ENCODE measurements at regions not wholly inside any gene's neighbourhood (a gene's known extent, or its start where the extent isn't known, plus 50 kb on each side); places are given as distances from the start of the nearest gene placed in this dataset.

DNA sequence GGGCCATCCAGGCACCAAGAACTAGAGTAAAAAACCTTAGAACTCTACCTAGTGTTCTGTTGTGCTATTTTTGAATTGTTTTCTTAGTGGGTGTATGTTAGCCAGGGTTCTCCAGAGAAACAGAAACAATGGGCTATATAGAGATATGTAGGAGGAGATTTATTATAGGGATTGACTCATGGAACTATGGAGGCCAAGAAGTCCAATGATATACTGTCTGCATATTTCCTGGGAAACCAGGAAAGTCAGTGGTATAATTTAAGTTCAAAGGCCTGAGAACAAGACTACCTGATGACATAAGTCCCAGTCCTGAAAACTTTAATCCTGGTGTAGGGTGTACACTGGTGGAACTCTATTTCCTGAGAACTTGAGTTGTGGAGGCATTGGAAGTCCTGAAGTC is 108.7 kb upstream of the ACVR1 start:
- no peak for DNase-seq (ENCODE audit: low read depth in 1 of 2, low spot score in 1 of 2)
- H3K4me3 ChIP-seq (replicated peaks; ENCODE audit: insufficient read depth, low read length) = no peak overlapping the region
- TF ChIP-seq SPI1 (IDR thresholded peaks at IDR 0.05; ENCODE audit: borderline replicate concordance, low read depth) (no peak), POLR2AphosphoS5 (IDR thresholded peaks at IDR 0.05; ENCODE audit: low read depth) (no peak)
- TF ChIP-seq, protein P1, sequence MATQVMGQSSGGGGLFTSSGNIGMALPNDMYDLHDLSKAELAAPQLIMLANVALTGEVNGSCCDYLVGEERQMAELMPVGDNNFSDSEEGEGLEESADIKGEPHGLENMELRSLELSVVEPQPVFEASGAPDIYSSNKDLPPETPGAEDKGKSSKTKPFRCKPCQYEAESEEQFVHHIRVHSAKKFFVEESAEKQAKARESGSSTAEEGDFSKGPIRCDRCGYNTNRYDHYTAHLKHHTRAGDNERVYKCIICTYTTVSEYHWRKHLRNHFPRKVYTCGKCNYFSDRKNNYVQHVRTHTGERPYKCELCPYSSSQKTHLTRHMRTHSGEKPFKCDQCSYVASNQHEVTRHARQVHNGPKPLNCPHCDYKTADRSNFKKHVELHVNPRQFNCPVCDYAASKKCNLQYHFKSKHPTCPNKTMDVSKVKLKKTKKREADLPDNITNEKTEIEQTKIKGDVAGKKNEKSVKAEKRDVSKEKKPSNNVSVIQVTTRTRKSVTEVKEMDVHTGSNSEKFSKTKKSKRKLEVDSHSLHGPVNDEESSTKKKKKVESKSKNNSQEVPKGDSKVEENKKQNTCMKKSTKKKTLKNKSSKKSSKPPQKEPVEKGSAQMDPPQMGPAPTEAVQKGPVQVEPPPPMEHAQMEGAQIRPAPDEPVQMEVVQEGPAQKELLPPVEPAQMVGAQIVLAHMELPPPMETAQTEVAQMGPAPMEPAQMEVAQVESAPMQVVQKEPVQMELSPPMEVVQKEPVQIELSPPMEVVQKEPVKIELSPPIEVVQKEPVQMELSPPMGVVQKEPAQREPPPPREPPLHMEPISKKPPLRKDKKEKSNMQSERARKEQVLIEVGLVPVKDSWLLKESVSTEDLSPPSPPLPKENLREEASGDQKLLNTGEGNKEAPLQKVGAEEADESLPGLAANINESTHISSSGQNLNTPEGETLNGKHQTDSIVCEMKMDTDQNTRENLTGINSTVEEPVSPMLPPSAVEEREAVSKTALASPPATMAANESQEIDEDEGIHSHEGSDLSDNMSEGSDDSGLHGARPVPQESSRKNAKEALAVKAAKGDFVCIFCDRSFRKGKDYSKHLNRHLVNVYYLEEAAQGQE (IDR thresholded peaks at IDR 0.05; ENCODE audit: insufficient replicate concordance, low read depth) = no peak
- TF ChIP-seq, protein P2, sequence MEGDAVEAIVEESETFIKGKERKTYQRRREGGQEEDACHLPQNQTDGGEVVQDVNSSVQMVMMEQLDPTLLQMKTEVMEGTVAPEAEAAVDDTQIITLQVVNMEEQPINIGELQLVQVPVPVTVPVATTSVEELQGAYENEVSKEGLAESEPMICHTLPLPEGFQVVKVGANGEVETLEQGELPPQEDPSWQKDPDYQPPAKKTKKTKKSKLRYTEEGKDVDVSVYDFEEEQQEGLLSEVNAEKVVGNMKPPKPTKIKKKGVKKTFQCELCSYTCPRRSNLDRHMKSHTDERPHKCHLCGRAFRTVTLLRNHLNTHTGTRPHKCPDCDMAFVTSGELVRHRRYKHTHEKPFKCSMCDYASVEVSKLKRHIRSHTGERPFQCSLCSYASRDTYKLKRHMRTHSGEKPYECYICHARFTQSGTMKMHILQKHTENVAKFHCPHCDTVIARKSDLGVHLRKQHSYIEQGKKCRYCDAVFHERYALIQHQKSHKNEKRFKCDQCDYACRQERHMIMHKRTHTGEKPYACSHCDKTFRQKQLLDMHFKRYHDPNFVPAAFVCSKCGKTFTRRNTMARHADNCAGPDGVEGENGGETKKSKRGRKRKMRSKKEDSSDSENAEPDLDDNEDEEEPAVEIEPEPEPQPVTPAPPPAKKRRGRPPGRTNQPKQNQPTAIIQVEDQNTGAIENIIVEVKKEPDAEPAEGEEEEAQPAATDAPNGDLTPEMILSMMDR (IDR thresholded peaks at IDR 0.05; ENCODE audit: insufficient read depth, low read length) = no peak
- no peak overlapping the region for H3K27ac ChIP-seq (replicated peaks)
- H3K27me3 ChIP-seq (ENCODE audit: insufficient read depth, poor library complexity, severe bottlenecking) = no peaks in the 10 kb centered on the region

DNA sequence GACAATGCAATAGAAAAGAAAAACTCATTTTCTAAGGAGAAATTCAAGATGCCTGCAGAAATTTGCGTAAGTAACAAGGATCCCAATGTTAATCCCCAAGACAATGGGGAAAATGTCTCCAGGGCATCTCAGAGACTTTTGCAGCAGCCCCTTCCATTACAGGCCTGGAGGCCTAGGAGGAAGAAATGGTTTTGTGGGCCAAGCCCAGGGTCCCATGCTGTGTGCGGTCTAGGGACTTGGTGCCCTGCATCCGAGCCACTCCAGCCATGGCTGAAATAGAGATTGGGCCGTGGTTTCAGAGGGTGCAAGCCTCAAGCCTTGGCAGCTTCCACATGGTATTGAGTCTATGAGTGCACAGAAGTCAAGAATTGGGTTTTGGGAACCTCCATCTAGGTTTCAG is 103.9 kb upstream of the ACVR1 start:
- no peak for DNase-seq (ENCODE audit: low read depth in 1 of 2, low spot score in 1 of 2)
- Histone ChIP-seq H3K27ac (replicated peaks) (no peak overlapping the region), H3K27me3 (ENCODE audit: insufficient read depth, poor library complexity, severe bottlenecking) (no peaks in the 10 kb centered on the region), H3K4me3 (replicated peaks; ENCODE audit: insufficient read depth, low read length) (no peak overlapping the region)
- TF ChIP-seq, protein P1 (IDR thresholded peaks at IDR 0.05; ENCODE audit: insufficient replicate concordance, low read depth) = no peak
- TF ChIP-seq POLR2AphosphoS5 (IDR thresholded peaks at IDR 0.05; ENCODE audit: low read depth) (no peak), SPI1 (IDR thresholded peaks at IDR 0.05; ENCODE audit: borderline replicate concordance, low read depth) (no peak), GABPA (IDR thresholded peaks at IDR 0.05; ENCODE audit: low read depth) (no peak)
- TF ChIP-seq, protein P2 (IDR thresholded peaks at IDR 0.05; ENCODE audit: insufficient read depth, low read length) = no peak

DNA sequence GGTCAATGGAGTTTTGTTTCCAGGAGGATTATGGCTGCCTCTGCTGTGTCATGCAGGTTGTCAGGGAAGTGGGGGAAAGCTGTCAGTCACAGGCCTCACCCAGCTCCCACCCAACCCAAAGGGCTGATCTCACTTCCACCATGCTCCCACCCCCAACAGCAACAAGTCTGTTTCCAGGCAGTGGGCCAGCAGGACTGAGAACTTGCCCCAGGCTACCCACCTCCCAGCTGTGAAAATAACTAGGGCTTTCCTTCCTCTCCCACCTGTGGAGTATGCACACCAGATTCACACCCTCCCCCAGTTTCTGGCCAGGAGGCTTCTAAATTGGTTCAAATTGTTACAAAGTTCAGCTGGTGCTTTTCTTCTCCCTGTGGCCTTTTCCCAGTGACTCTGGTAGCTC is 95.6 kb upstream of the ACVR1 start:
- DNase-seq (ENCODE audit: low read depth in 1 of 2, low spot score in 1 of 2) = no peak
- no peak overlapping the region for H3K27ac ChIP-seq (replicated peaks)
- no peak overlapping the region for H3K4me3 ChIP-seq (replicated peaks; ENCODE audit: insufficient read depth, low read length)
- H3K27me3 ChIP-seq (ENCODE audit: insufficient read depth, poor library complexity, severe bottlenecking) = no peaks in the 10 kb centered on the region
- TF ChIP-seq, protein P2 (IDR thresholded peaks at IDR 0.05; ENCODE audit: insufficient read depth, low read length) = no peak

DNA sequence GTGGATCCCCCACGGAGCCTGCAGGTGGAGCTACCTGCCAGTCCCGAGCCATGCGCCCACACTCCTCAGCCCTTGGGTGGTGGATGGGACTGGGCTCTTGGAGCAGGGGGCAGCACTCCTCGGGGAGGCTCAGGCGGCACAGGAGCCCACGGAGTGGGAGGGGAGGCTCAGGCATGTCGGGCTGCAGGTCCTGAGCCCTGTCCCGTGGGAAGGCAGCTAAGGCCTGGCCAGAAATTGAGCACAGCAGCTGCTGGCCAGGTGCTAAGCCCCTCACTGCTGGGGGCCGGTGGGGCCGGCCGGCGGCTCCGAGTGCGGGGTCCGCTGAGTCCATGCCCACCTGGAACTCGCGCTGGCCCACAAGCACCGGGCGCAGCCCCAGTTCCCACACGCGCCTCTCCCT is 91.7 kb upstream of the ACVR1 start:
- Histone ChIP-seq H3K4me3 (replicated peaks; ENCODE audit: insufficient read depth, low read length) (no peak overlapping the region), H3K27me3 (ENCODE audit: insufficient read depth, poor library complexity, severe bottlenecking) (no peaks in the 10 kb centered on the region), H3K27ac (replicated peaks) (no peak overlapping the region)
- TF ChIP-seq POLR2AphosphoS5 (IDR thresholded peaks at IDR 0.05; ENCODE audit: low read depth) = no peak
- no peak for TF ChIP-seq GABPA (IDR thresholded peaks at IDR 0.05; ENCODE audit: low read depth)
- TF ChIP-seq, protein P2 (IDR thresholded peaks at IDR 0.05; ENCODE audit: insufficient read depth, low read length) = no peak
- no peak for TF ChIP-seq SPI1 (IDR thresholded peaks at IDR 0.05; ENCODE audit: borderline replicate concordance, low read depth)
- TF ChIP-seq, protein P1 (IDR thresholded peaks at IDR 0.05; ENCODE audit: insufficient replicate concordance, low read depth) = no peak
- DNase-seq (ENCODE audit: low read depth in 1 of 2, low spot score in 1 of 2) = no peak

All from HL-60 (cell line).